GM23338 (cell line): ENCODE measurements at regions not wholly inside any gene's neighbourhood (a gene's known extent, or its start where the extent isn't known, plus 50 kb on each side); places are given as distances from the start of the nearest gene placed in this dataset.

Experiments used
- ATAC-seq: fragments of 200-7000 bp; cut with Tn5 transposase; 3 replicates; pipeline ENCODE4 v1.9.1; 2020
- DNase-seq: peaks from one replicate; pipeline ENCODE4 v3.0.0-alpha.2; 2015; ENCODE audit warnings: low spot score
- H2AFZ ChIP-seq: fragments of 200-600 bp; sonication (generic); 2 replicates; pipeline ENCODE4 v1.8.0; 2016; ENCODE audit warnings: antibody characterized with exemption, mild to moderate bottlenecking, moderate library complexity
- H3F3A ChIP-seq: fragments of 200-600 bp; sonication (generic); replicated peaks from 2 replicates; pipeline ENCODE4 v1.8.0; 2017; ENCODE audit warnings: antibody characterized with exemption, mixed run types, low read depth
- H3K27ac ChIP-seq: fragments of 200-600 bp; sonication (generic); 2 replicates; pipeline ENCODE4 v1.6.1; 2016; ENCODE audit warnings: low read depth
- H3K27me3 ChIP-seq: fragments of 200-600 bp; sonication (generic); 2 replicates; pipeline ENCODE4 v1.8.0; 2016; ENCODE audit warnings: mild to moderate bottlenecking, mixed run types, moderate library complexity; ENCODE audit not compliant: insufficient read depth
- H3K36me3 ChIP-seq: fragments of 200-600 bp; sonication (generic); 2 replicates; pipeline ENCODE4 v1.8.0; 2016; ENCODE audit warnings: mild to moderate bottlenecking; ENCODE audit not compliant: insufficient read depth
- H3K4me1 ChIP-seq: fragments of 200-600 bp; sonication (generic); 2 replicates; pipeline ENCODE4 v1.8.0; 2016; ENCODE audit warnings: mild to moderate bottlenecking, moderate library complexity; ENCODE audit not compliant: insufficient read depth
- H3K4me2 ChIP-seq: fragments of 200-600 bp; sonication (generic); 2 replicates; pipeline ENCODE4 v1.7.1; 2017; ENCODE audit warnings: mixed run types
- H3K4me3 ChIP-seq: fragments of 200-600 bp; sonication (generic); 2 replicates; pipeline ENCODE4 v1.6.1; 2016; ENCODE audit warnings: mixed run types
- H3K79me2 ChIP-seq: fragments of 200-600 bp; sonication (generic); replicated peaks from 2 replicates; pipeline ENCODE4 v1.8.0; 2017; ENCODE audit warnings: mild to moderate bottlenecking; ENCODE audit not compliant: insufficient read depth
- H3K9me2 ChIP-seq: fragments of 200-600 bp; sonication (generic); 2 replicates; pipeline ENCODE4 v1.8.0; 2017; ENCODE audit not compliant: insufficient read depth
- H4K20me1 ChIP-seq: fragments of 200-600 bp; sonication (generic); replicated peaks from 2 replicates; pipeline ENCODE4 v1.8.0; 2017; ENCODE audit warnings: mild to moderate bottlenecking; ENCODE audit not compliant: insufficient read depth
- H3K27ac Mint-ChIP-seq: 2 replicates; pipeline ENCODE4 v1.8.0; 2020; ENCODE audit warnings: inconsistent platforms, mild to moderate bottlenecking, moderate library complexity, mixed read lengths
- H3K27me3 Mint-ChIP-seq: 3 replicates; pipeline ENCODE4 v1.8.0; 2022; ENCODE audit warnings: low read depth, mild to moderate bottlenecking, moderate library complexity, mixed read lengths, inconsistent platforms; ENCODE audit not compliant: insufficient read depth, poor library complexity
- H3K36me3 Mint-ChIP-seq: 3 replicates; pipeline ENCODE4 v1.8.0; 2021; ENCODE audit warnings: low read depth, mild to moderate bottlenecking, inconsistent platforms, moderate library complexity, mixed read lengths
- H3K4me1 Mint-ChIP-seq: 3 replicates; pipeline ENCODE4 v1.8.0; 2020; ENCODE audit warnings: mild to moderate bottlenecking, inconsistent platforms, mixed read lengths
- H3K4me3 Mint-ChIP-seq: 3 replicates; pipeline ENCODE4 v1.8.0; 2021; ENCODE audit warnings: moderate library complexity, mild to moderate bottlenecking, inconsistent platforms, mixed read lengths
- H3K9me3 Mint-ChIP-seq: 3 replicates; pipeline ENCODE4 v1.8.0; 2020; ENCODE audit warnings: moderate library complexity, mild to moderate bottlenecking, inconsistent platforms, mixed read lengths
- EZH2 ChIP-seq: fragments of 200-600 bp; sonication (generic); IDR thresholded peaks from one replicate; pipeline ENCODE4 v1.8.0; 2017; ENCODE audit warnings: antibody characterized with exemption, mild to moderate bottlenecking, low read depth; ENCODE audit not compliant: unreplicated experiment
- EZH2phosphoT487 ChIP-seq: fragments of 200-600 bp; sonication (generic); IDR thresholded peaks from one replicate; pipeline ENCODE4 v1.8.1; 2018; ENCODE audit warnings: antibody characterized with exemption; ENCODE audit not compliant: unreplicated experiment
- JUNB ChIP-seq: IDR thresholded peaks from one replicate; pipeline ENCODE4 v1.6.1; 2016; ENCODE audit warnings: antibody characterized with exemption; ENCODE audit not compliant: unreplicated experiment
- POLR2AphosphoS5 ChIP-seq: IDR thresholded peaks from 2 replicates; pipeline ENCODE4 v1.6.1; 2016; ENCODE audit warnings: antibody characterized with exemption, low read depth
- STAT1 ChIP-seq: IDR thresholded peaks from one replicate; pipeline ENCODE4 v1.6.1; 2016; ENCODE audit warnings: antibody characterized with exemption; ENCODE audit not compliant: unreplicated experiment
- ZNF114 ChIP-seq: fragments of 250-450 bp; sonication (Bioruptor Pico); IDR thresholded peaks from 2 replicates; pipeline ENCODE4 v1.5.0; 2020; ENCODE audit warnings: mild to moderate bottlenecking, moderate library complexity
- ZNF331 ChIP-seq: fragments of 250-450 bp; sonication (Bioruptor Pico); IDR thresholded peaks from 2 replicates; pipeline ENCODE4 v1.5.0; 2020; ENCODE audit warnings: low read depth, mild to moderate bottlenecking, moderate library complexity
- TF ChIP-seq, protein P1 (sequence below): IDR thresholded peaks from one replicate; pipeline ENCODE4 v1.6.1; 2018; ENCODE audit warnings: antibody characterized with exemption; ENCODE audit not compliant: unreplicated experiment
- TF ChIP-seq, protein P2 (sequence below), 2 experiments: fragments of 200-600 bp in 1 of 2; sonication (generic) in 1 of 2; conservative IDR thresholded peaks; 2 replicates each; pipeline versions ENCODE4 v1.5.1 to v1.6.1; 2016 to 2017; ENCODE audit warnings: antibody characterized with exemption in 2 of 2, low read depth in 2 of 2, mild to moderate bottlenecking in 2 of 2, moderate library complexity in 1 of 2
- TF ChIP-seq, protein P3 (sequence below): fragments of 250-450 bp; sonication (Bioruptor Pico); IDR thresholded peaks from 2 replicates; pipeline ENCODE4 v1.5.0; 2020; ENCODE audit warnings: mild to moderate bottlenecking, moderate library complexity

DNA sequence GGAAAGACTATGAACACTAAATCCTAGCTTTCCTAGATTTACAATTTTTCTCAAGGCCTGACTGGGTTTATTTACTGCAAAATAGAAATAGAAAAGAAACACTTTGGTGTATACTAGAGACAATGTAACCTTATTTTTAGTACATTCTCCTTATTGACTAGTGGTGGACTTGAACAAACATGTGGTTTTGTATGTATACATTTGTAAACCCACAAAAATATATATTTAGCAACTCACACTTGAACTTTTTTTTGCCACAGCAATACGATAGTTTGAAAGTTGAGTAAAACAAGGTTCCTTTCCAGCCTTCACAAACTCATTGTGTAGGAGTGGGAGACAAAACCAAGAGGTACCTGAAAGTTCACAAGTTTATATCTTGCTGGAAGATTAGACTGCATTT lies 1633.4 kb upstream of the LRRTM1 start (continued):
- TF ChIP-seq STAT1, result no peak
- no peak for TF ChIP-seq EZH2
- no peak for TF ChIP-seq ZNF114 (CRISPR knock-in tag)
- TF ChIP-seq, protein P1, sequence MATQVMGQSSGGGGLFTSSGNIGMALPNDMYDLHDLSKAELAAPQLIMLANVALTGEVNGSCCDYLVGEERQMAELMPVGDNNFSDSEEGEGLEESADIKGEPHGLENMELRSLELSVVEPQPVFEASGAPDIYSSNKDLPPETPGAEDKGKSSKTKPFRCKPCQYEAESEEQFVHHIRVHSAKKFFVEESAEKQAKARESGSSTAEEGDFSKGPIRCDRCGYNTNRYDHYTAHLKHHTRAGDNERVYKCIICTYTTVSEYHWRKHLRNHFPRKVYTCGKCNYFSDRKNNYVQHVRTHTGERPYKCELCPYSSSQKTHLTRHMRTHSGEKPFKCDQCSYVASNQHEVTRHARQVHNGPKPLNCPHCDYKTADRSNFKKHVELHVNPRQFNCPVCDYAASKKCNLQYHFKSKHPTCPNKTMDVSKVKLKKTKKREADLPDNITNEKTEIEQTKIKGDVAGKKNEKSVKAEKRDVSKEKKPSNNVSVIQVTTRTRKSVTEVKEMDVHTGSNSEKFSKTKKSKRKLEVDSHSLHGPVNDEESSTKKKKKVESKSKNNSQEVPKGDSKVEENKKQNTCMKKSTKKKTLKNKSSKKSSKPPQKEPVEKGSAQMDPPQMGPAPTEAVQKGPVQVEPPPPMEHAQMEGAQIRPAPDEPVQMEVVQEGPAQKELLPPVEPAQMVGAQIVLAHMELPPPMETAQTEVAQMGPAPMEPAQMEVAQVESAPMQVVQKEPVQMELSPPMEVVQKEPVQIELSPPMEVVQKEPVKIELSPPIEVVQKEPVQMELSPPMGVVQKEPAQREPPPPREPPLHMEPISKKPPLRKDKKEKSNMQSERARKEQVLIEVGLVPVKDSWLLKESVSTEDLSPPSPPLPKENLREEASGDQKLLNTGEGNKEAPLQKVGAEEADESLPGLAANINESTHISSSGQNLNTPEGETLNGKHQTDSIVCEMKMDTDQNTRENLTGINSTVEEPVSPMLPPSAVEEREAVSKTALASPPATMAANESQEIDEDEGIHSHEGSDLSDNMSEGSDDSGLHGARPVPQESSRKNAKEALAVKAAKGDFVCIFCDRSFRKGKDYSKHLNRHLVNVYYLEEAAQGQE, result no peak
- TF ChIP-seq JUNB, result no peak
- TF ChIP-seq, protein P2, sequence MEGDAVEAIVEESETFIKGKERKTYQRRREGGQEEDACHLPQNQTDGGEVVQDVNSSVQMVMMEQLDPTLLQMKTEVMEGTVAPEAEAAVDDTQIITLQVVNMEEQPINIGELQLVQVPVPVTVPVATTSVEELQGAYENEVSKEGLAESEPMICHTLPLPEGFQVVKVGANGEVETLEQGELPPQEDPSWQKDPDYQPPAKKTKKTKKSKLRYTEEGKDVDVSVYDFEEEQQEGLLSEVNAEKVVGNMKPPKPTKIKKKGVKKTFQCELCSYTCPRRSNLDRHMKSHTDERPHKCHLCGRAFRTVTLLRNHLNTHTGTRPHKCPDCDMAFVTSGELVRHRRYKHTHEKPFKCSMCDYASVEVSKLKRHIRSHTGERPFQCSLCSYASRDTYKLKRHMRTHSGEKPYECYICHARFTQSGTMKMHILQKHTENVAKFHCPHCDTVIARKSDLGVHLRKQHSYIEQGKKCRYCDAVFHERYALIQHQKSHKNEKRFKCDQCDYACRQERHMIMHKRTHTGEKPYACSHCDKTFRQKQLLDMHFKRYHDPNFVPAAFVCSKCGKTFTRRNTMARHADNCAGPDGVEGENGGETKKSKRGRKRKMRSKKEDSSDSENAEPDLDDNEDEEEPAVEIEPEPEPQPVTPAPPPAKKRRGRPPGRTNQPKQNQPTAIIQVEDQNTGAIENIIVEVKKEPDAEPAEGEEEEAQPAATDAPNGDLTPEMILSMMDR (conservative IDR thresholded peaks at IDR 0.05; ENCODE audit: low read depth in 2 of 2), result no peak
- no peak for TF ChIP-seq ZNF331 (CRISPR knock-in tag)

DNA sequence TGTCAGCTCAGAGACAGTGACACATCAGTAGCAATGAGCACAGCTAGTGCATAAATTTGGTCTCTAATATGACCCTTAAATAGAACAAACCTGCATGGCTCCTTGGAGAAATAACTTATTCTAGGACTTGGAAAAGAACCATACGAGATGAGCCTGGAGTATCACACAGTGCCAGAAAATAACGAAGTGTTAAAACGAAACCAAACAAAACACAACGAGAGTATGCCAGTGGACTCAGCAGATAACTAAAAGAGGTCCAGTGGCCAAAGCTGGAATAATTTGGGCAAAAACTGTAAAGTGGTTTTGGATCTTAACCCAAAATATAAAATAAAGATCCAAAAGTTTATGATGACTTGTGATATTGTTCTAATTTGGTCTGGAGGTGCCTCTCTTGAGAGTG lies 1599.0 kb upstream of the LRRTM1 start:
- Histone ChIP-seq H3K9me2 (no peaks in the 10 kb centered on the region), H3F3A (no peaks in the 10 kb centered on the region), H3K4me1 (no peaks in the 10 kb centered on the region), H3K27me3 (no peaks in the 10 kb centered on the region), H4K20me1 (no peaks in the 10 kb centered on the region), H3K79me2 (no peaks in the 10 kb centered on the region), H3K36me3 (no peaks in the 10 kb centered on the region), H3K4me3 (no peak overlapping the region), H2AFZ (no peak overlapping the region), H3K4me2 (no peak overlapping the region), H3K27ac (no peak overlapping the region)
- H3K36me3 Mint-ChIP-seq, result no peaks in the 10 kb centered on the region
- ATAC-seq, result no peak
- H3K27me3 Mint-ChIP-seq, result no peaks in the 10 kb centered on the region
- no peaks in the 10 kb centered on the region for H3K9me3 Mint-ChIP-seq
- DNase-seq, result no peak
- no peak overlapping the region for H3K4me3 Mint-ChIP-seq
- H3K27ac Mint-ChIP-seq, result no peak overlapping the region
- H3K4me1 Mint-ChIP-seq, result no peaks in the 10 kb centered on the region
- TF ChIP-seq ZNF331 (CRISPR knock-in tag) (no peak), POLR2AphosphoS5 (no peak), STAT1 (no peak), JUNB (no peak), EZH2phosphoT487 (no peak)
- TF ChIP-seq, protein P3, sequence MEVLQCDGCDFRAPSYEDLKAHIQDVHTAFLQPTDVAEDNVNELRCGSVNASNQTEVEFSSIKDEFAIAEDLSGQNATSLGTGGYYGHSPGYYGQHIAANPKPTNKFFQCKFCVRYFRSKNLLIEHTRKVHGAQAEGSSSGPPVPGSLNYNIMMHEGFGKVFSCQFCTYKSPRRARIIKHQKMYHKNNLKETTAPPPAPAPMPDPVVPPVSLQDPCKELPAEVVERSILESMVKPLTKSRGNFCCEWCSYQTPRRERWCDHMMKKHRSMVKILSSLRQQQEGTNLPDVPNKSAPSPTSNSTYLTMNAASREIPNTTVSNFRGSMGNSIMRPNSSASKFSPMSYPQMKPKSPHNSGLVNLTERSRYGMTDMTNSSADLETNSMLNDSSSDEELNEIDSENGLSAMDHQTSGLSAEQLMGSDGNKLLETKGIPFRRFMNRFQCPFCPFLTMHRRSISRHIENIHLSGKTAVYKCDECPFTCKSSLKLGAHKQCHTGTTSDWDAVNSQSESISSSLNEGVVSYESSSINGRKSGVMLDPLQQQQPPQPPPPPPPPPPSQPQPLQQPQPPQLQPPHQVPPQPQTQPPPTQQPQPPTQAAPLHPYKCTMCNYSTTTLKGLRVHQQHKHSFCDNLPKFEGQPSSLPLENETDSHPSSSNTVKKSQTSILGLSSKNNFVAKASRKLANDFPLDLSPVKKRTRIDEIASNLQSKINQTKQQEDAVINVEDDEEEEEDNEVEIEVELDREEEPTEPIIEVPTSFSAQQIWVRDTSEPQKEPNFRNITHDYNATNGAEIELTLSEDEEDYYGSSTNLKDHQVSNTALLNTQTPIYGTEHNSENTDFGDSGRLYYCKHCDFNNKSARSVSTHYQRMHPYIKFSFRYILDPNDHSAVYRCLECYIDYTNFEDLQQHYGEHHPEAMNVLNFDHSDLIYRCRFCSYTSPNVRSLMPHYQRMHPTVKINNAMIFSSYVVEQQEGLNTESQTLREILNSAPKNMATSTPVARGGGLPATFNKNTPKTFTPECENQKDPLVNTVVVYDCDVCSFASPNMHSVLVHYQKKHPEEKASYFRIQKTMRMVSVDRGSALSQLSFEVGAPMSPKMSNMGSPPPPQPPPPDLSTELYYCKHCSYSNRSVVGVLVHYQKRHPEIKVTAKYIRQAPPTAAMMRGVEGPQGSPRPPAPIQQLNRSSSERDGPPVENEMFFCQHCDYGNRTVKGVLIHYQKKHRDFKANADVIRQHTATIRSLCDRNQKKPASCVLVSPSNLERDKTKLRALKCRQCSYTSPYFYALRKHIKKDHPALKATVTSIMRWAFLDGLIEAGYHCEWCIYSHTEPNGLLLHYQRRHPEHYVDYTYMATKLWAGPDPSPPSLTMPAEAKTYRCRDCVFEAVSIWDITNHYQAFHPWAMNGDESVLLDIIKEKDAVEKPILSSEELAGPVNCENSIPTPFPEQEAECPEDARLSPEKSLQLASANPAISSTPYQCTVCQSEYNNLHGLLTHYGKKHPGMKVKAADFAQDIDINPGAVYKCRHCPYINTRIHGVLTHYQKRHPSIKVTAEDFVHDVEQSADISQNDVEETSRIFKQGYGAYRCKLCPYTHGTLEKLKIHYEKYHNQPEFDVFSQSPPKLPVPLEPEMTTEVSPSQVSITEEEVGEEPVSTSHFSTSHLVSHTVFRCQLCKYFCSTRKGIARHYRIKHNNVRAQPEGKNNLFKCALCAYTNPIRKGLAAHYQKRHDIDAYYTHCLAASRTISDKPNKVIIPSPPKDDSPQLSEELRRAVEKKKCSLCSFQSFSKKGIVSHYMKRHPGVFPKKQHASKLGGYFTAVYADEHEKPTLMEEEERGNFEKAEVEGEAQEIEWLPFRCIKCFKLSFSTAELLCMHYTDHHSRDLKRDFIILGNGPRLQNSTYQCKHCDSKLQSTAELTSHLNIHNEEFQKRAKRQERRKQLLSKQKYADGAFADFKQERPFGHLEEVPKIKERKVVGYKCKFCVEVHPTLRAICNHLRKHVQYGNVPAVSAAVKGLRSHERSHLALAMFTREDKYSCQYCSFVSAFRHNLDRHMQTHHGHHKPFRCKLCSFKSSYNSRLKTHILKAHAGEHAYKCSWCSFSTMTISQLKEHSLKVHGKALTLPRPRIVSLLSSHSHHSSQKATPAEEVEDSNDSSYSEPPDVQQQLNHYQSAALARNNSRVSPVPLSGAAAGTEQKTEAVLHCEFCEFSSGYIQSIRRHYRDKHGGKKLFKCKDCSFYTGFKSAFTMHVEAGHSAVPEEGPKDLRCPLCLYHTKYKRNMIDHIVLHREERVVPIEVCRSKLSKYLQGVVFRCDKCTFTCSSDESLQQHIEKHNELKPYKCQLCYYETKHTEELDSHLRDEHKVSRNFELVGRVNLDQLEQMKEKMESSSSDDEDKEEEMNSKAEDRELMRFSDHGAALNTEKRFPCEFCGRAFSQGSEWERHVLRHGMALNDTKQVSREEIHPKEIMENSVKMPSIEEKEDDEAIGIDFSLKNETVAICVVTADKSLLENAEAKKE (CRISPR knock-in tag), result no peak
- TF ChIP-seq, protein P1, result no peak
